ENCODE measurements at regions not wholly inside any gene's neighbourhood (a gene's known extent, or its start where the extent isn't known, plus 50 kb on each side); places are given as distances from the start of the nearest gene placed in this dataset.
"Not testable (repeated sequence)": the region's sequence is repeated elsewhere in the genome, so short reads cannot be mapped to it uniquely, and the experiment has no call there.

DNA sequence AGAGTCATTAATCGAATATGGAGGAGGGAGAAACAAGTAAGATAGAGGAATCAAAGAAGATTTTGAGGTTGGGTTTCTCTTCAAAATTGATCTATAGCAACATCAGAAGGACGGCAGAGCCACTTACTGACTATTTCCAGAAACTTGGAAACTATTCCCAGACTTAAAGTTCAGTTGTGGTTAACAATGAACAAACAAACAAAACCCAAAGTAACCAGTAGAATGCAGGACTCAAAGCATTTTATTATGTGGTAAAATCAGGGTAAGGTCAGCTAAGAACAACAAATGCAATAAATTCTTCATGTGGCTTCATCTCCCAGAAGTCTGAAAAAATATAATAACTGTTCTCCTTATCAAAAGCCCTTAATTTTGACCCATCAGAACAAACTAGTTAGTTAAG, 54.9 kb upstream of the OSMR start:
- Histone ChIP-seq H3K4me3 (ENCODE audit: extremely low read depth, insufficient read depth, low read length, poor library complexity, severe bottlenecking) (no peak overlapping the region), H3K9me3 (ENCODE audit: control insufficient read depth, low read length) (no peaks in the 10 kb centered on the region), H3K4me1 (ENCODE audit: control insufficient read depth, insufficient read depth, low read length, poor library complexity, severe bottlenecking) (no peaks in the 10 kb centered on the region), H3K36me3 (ENCODE audit: control insufficient read depth, insufficient read depth, low read length) (no peaks in the 10 kb centered on the region), H3K27ac (ENCODE audit: low read depth, low read length, severe bottlenecking) (no peak overlapping the region)
- WGBS, 2 experiments (ENCODE audit: insufficient coverage in 2 of 2) = 90 to 100% methylated on average over 1 of the region's 2 CpGs

GRCh38 chr5:38793099-38793498, 52.7 kb upstream of the OSMR start:
- no peaks in the 10 kb centered on the region for H3K9me3 ChIP-seq (ENCODE audit: control insufficient read depth, low read length)

GRCh38 chr5:38794037-38794436, 51.8 kb upstream of the OSMR start:
- not testable (repeated sequence) for H3K4me1 ChIP-seq (ENCODE audit: control insufficient read depth, insufficient read depth, low read length, poor library complexity, severe bottlenecking); H3K36me3 ChIP-seq (ENCODE audit: control insufficient read depth, insufficient read depth, low read length); H3K4me3 ChIP-seq (ENCODE audit: extremely low read depth, insufficient read depth, low read length, poor library complexity, severe bottlenecking); H3K27ac ChIP-seq (ENCODE audit: low read depth, low read length, severe bottlenecking); H3K9me3 ChIP-seq (ENCODE audit: control insufficient read depth, low read length)
- 85 to 97% methylated on average over 3 to 4 of the region's 7 CpGs for WGBS, 2 experiments (ENCODE audit: insufficient coverage in 2 of 2)

More at GRCh38 chr5:38793099-38793498, 52.7 kb upstream of the OSMR start:
- Histone ChIP-seq H3K36me3 (ENCODE audit: control insufficient read depth, insufficient read depth, low read length) (no peaks in the 10 kb centered on the region), H3K27ac (ENCODE audit: low read depth, low read length, severe bottlenecking) (no peak overlapping the region), H3K4me1 (ENCODE audit: control insufficient read depth, insufficient read depth, low read length, poor library complexity, severe bottlenecking) (no peaks in the 10 kb centered on the region), H3K4me3 (ENCODE audit: extremely low read depth, insufficient read depth, low read length, poor library complexity, severe bottlenecking) (no peak overlapping the region)
- 89 to 95% methylated on average over 2 of the region's 3 CpGs for WGBS, 2 experiments (ENCODE audit: insufficient coverage in 2 of 2)

DNA sequence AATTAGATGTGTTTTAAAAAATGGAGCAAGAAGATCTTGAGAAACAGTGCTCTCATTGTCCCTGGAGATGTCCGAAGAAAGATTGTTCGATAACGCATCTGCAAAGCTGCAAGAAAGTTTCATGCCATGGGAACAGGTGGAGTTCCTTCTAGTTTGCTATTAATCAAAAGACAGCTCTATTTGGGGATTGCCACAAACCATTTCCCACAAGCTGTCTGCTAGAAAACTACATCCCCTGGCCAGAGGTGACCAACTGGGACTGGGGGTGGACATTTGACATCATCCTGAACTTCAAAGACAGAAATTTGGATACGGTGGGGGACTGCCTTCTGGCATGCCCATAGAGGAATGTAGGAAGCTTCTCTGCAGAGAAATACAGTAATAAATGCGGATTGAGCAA, 50.8 kb upstream of the OSMR start:
- Histone ChIP-seq H3K4me1 (ENCODE audit: control insufficient read depth, insufficient read depth, low read length, poor library complexity, severe bottlenecking) (no peaks in the 10 kb centered on the region), H3K9me3 (ENCODE audit: control insufficient read depth, low read length) (no peaks in the 10 kb centered on the region), H3K27ac (ENCODE audit: low read depth, low read length, severe bottlenecking) (no peak overlapping the region), H3K36me3 (ENCODE audit: control insufficient read depth, insufficient read depth, low read length) (no peaks in the 10 kb centered on the region), H3K4me3 (ENCODE audit: extremely low read depth, insufficient read depth, low read length, poor library complexity, severe bottlenecking) (no peak overlapping the region)
- WGBS, 2 experiments (ENCODE audit: insufficient coverage in 2 of 2) = 92% methylated on average over 4 to 5 of the region's 5 CpGs

DNA sequence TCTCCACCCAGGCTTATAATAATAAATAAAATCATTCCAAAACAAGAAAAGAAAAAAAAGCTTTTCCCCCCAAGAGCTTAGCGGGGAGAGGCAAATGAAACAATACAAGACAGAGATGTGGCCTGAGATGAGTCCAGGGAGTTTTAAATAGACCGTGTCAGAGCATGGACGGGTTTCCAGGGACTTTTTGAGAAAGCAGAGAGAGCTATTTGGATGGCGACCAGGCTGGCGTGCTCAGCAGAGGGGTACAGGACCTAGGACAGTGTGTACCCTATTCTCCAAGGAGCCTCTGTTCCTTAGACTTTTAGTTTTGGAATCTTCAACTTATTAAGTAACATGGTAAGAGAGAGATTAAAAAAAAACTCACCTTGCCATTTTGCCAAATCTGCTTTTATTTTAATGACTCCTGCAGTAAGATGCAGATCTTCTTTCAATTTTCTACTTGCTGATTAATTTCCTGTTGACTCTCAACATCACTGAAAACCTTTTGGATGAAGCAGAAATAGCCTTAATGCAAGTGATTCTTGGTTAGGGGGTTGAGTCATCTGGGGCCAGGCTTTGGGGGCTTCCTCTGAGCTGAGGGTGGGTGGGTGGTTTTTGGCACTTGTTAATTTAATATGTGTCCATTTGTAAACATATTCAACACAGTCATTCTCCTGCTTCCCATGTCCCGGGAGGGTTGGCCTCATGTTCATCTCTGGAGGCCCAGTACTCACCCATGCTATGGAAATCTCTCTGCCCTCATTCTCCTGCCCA, 49.6 kb upstream of the OSMR start:
- Histone ChIP-seq H3K4me3 (ENCODE audit: extremely low read depth, insufficient read depth, low read length, poor library complexity, severe bottlenecking) (no peak overlapping the region), H3K4me1 (ENCODE audit: control insufficient read depth, insufficient read depth, low read length, poor library complexity, severe bottlenecking) (no peaks in the 10 kb centered on the region), H3K9me3 (ENCODE audit: control insufficient read depth, low read length) (no peaks in the 10 kb centered on the region), H3K27ac (ENCODE audit: low read depth, low read length, severe bottlenecking) (no peak overlapping the region), H3K36me3 (ENCODE audit: control insufficient read depth, insufficient read depth, low read length) (no peaks in the 10 kb centered on the region)
- 96 to 100% methylated on average over 3 to 6 of the region's 6 CpGs for WGBS, 2 experiments (ENCODE audit: insufficient coverage in 2 of 2)

All from mesodermal cell (in vitro differentiated cells).